Neutrophil (primary cell): ENCODE measurements at regions not wholly inside any gene's neighbourhood (a gene's known extent, or its start where the extent isn't known, plus 50 kb on each side); places are given as distances from the start of the nearest gene placed in this dataset.

Experiments used
- H3K27ac ChIP-seq: fragments of 200-600 bp; sonication (generic); 2 replicates; pipeline ENCODE4 v1.5.1; 2016; ENCODE audit warnings: mild to moderate bottlenecking, moderate library complexity
- H3K27me3 ChIP-seq: fragments of 200-600 bp; sonication (generic); 2 replicates; pipeline ENCODE4 v1.6.0; 2016; ENCODE audit warnings: mild to moderate bottlenecking
- H3K36me3 ChIP-seq: fragments of 200-600 bp; sonication (generic); 2 replicates; pipeline ENCODE4 v1.5.1; 2017
- H3K4me1 ChIP-seq, 2 experiments: fragments of 200-600 bp in 1 of 2; sonication (generic) in 1 of 2; 1 replicate in 1 of 2; 2 replicates in 1 of 2; pipeline versions ENCODE4 v1.5.1 to v1.6.1; 2013 to 2016; ENCODE audit warnings: low read depth in 1 of 2, low read length in 1 of 2, mild to moderate bottlenecking in 1 of 2, moderate library complexity in 1 of 2; ENCODE audit not compliant: control insufficient read depth in 1 of 2, insufficient read depth in 1 of 2
- H3K4me3 ChIP-seq, 2 experiments: fragments of 200-600 bp in 1 of 2; sonication (generic) in 1 of 2; 1 replicate in 1 of 2; 2 replicates in 1 of 2; pipeline ENCODE4 v1.5.1; 2013 to 2016; ENCODE audit warnings: low read depth in 1 of 2, low read length in 1 of 2, mild to moderate bottlenecking in 1 of 2, moderate library complexity in 1 of 2
- H3K9me3 ChIP-seq: fragments of 200-600 bp; sonication (generic); 2 replicates; pipeline ENCODE4 v1.5.1; 2016
- TF ChIP-seq, protein P1 (sequence below): fragments of 200-600 bp; sonication (generic); IDR thresholded peaks from 2 replicates; pipeline ENCODE4 v1.5.1; 2016; ENCODE audit warnings: antibody characterized with exemption

DNA sequence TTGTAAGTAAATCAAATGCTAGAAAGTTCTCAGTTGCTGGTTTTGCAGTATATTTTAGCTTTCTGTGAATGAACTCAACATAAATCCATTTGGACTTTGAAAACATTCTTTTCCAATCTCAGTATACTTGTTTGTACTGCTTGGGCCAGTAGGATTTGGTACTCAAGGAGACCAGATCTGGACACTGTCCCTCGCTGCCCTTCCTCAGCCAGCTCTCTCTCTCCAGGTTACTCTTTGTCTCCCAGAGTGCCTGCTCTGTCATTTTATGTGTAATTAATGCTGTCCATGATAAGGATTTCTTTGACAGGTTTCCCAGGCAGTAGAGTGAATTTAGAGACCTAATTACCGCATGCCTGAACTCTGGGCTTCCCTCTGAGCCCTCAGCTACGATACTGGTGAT, 344.6 kb upstream of the SGCD start:
- TF ChIP-seq, protein P1, sequence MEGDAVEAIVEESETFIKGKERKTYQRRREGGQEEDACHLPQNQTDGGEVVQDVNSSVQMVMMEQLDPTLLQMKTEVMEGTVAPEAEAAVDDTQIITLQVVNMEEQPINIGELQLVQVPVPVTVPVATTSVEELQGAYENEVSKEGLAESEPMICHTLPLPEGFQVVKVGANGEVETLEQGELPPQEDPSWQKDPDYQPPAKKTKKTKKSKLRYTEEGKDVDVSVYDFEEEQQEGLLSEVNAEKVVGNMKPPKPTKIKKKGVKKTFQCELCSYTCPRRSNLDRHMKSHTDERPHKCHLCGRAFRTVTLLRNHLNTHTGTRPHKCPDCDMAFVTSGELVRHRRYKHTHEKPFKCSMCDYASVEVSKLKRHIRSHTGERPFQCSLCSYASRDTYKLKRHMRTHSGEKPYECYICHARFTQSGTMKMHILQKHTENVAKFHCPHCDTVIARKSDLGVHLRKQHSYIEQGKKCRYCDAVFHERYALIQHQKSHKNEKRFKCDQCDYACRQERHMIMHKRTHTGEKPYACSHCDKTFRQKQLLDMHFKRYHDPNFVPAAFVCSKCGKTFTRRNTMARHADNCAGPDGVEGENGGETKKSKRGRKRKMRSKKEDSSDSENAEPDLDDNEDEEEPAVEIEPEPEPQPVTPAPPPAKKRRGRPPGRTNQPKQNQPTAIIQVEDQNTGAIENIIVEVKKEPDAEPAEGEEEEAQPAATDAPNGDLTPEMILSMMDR = no peak
- no peaks in the 10 kb centered on the region for H3K27me3 ChIP-seq
- no peaks in the 10 kb centered on the region for H3K4me1 ChIP-seq
- H3K9me3 ChIP-seq = no peaks in the 10 kb centered on the region
- no peaks in the 10 kb centered on the region for H3K36me3 ChIP-seq
- no peak overlapping the region for H3K4me3 ChIP-seq
- H3K27ac ChIP-seq = no peak overlapping the region

DNA sequence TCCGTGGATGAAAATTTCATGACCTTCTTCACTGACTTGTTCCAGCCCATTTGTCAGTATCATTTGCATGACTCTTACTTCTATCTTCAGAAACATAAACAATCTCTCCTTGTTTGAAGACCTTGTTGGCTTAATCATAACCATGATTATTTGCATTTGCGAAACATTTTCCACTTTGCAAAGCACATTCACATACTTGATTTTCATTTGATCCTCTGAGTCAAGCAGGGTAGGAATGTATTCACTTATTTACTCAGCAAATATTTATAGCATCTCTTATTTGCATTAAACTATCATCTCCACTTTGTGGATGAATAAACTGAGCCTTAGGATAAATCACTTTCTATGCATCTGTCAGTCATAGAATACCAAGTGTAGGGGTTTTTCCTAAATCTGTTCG, 343.0 kb upstream of the SGCD start:
- Histone ChIP-seq H3K27me3 (no peaks in the 10 kb centered on the region), H3K9me3 (no peaks in the 10 kb centered on the region), H3K4me1 (no peaks in the 10 kb centered on the region), H3K36me3 (no peaks in the 10 kb centered on the region), H3K27ac (no peak overlapping the region), H3K4me3 (no peak overlapping the region)
- TF ChIP-seq, protein P1 = no peak

DNA sequence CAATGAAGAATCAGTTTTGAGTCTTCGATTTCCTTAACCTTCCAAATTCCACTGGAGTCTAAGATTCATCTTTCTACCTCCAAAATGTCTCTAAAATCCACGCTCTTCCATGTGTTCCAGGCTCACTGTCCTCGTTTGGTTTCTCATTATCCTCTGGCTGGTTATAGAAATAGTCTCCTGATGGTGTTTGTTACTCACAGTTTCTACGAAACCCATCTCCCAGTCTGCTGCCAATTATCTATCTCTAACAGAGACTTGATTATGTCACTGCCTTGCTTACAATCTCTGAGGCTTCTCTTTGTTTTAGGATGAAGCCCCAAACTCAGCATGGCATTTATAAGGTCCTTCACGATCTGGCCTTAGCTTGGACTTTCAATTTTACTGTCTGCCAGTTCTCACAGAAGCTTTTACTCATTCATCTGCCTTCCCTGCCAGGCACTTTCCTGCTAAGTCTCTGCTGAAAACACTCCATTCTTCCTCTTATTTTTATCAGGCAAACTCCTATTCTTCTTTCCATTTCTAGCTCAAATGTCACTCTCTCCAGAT, 339.6 kb upstream of the SGCD start:
- TF ChIP-seq, protein P1 = no peak
- no peak overlapping the region for H3K27ac ChIP-seq
- H3K36me3 ChIP-seq = no peaks in the 10 kb centered on the region
- H3K4me3 ChIP-seq = no peak overlapping the region
- no peaks in the 10 kb centered on the region for H3K4me1 ChIP-seq
- no peaks in the 10 kb centered on the region for H3K9me3 ChIP-seq
- H3K27me3 ChIP-seq = no peaks in the 10 kb centered on the region

DNA sequence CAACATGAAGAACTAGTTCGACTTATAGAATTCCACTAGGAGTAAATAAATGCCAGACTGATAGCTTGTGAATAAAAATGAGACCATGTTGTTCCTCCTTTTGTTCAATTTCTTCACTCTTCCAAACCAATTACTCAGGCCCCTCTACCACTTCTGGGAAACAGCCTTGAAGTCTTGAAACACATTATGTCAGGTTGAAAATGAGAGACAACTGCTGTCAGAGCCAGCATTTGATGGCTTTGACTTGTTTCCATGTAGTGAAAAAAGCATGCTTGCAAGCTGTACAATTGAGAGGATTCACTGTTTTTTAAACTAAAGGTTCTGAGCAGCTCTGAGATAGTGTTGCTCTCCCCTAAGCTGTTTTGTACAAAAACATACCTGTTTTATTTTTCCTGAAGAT, 337.1 kb upstream of the SGCD start:
- no peaks in the 10 kb centered on the region for H3K4me1 ChIP-seq
- TF ChIP-seq, protein P1 = no peak

DNA sequence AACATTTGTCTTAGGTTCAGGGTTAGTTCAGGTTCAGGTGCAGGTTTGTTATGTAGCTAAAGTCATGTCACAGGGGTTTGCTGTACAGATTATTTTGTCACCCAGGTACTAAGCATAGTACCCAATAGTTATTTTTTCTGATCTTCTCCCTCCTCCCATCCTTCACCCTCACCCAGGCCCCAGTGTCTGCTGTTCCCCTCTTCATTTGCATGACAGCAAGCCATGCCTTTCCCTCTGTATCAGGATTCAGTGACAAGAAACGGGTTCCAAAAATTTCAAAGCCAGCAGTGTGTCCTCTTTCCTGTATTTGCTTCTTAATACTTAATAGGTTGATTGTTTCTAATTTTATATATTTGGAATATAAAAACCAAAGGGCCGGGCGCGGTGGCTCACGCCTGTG, 330.8 kb upstream of the SGCD start:
- no peaks in the 10 kb centered on the region for H3K4me1 ChIP-seq
- TF ChIP-seq, protein P1 = no peak

More for the DNA sequence above, 337.1 kb upstream of the SGCD start:
- Histone ChIP-seq H3K27ac (no peak overlapping the region), H3K27me3 (no peaks in the 10 kb centered on the region), H3K36me3 (no peaks in the 10 kb centered on the region), H3K4me3 (no peak overlapping the region), H3K9me3 (no peaks in the 10 kb centered on the region)

DNA sequence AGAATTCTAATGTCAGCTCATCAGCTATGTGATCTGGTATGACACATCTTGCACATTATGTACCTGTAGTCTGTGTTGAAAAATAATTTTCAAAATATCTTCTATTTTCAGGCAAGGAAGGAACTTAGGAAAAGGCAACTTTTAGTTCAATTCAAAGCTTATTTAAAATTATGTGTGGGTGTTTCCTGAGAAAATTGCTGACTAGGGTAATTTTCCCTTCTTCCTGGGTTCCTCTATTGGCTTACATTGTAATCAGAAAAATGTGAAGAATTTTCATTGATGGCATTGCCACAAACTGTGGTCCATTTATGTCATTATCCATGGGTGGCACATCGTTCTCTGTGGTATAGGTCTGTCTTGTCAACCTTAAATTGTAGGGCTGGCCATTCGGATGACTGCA, 328.7 kb upstream of the SGCD start:
- H3K27me3 ChIP-seq = no peaks in the 10 kb centered on the region
- TF ChIP-seq, protein P1 = no peak
- H3K36me3 ChIP-seq = no peaks in the 10 kb centered on the region
- H3K4me3 ChIP-seq = no peak overlapping the region
- H3K4me1 ChIP-seq = no peaks in the 10 kb centered on the region
- no peak overlapping the region for H3K27ac ChIP-seq
- no peaks in the 10 kb centered on the region for H3K9me3 ChIP-seq

More for the DNA sequence above, 330.8 kb upstream of the SGCD start:
- Histone ChIP-seq H3K27ac (no peak overlapping the region), H3K36me3 (no peaks in the 10 kb centered on the region), H3K9me3 (no peaks in the 10 kb centered on the region), H3K27me3 (no peaks in the 10 kb centered on the region), H3K4me3 (no peak overlapping the region)
